DMS79 treated with DMSO at 0.1 percent for 48 hours (cell line): ENCODE measurements at regions not wholly inside any gene's neighbourhood (a gene's known extent, or its start where the extent isn't known, plus 50 kb on each side); places are given as distances from the start of the nearest gene placed in this dataset.

Experiments used
- DNase-seq: peaks from one replicate; lab custom pipeline; 2025; lab: John Stamatoyannopoulos, UW

- peak; percentile 2 for DNase-seq
These were observed 93.0 kb upstream of the ZNF608 start for GRCh38 chr5:124839371-124839998.

- DNase-seq = peak; percentile 10
These were observed 95.6 kb upstream of the ZNF608 start for GRCh38 chr5:124841829-124842712.

DNA sequence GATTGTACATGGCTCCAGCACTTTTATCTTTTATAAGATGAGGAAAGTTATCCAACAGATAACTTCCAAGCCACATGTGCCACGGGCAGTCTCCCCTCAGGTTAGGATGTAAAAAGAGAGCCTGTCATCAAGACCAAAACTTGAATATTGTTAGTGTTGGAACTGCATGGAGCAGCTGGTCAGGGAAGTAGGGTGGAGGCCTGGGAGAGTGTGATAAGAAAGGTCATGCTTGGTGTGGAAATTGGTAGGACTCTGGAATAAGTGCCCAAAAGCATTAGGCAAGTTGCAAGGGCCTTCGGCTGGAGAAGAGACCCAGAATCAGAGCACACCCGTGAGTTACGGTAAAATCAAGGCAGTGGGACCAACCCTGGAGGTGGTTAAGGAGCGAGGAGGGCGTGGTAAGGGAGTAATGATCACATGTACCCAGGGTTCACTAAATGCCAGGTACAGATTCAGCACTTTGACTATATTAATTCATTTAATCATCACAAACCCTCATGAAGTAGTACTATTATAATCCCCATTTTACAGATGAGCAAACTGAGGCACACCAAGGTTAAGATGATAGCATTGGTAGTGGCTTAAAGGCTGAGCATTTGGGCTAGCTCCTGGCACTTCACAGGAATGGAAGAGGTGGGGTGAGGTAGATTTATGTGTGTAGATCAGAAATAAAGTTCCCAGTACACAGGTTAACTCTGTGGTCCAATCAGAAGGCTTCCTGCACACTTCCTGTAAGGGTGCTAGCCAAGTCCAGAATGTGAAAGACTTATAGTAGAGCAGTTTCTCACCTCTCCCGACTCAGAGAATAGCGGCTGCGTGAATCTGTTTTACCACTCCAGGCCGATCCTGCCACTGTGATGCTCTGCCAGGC, 96.5 kb upstream of the ZNF608 start:
- DNase-seq = no peak

- DNase-seq = no peak
These were observed 97.1 kb upstream of the ZNF608 start for GRCh38 chr5:124843596-124843899.

DNA sequence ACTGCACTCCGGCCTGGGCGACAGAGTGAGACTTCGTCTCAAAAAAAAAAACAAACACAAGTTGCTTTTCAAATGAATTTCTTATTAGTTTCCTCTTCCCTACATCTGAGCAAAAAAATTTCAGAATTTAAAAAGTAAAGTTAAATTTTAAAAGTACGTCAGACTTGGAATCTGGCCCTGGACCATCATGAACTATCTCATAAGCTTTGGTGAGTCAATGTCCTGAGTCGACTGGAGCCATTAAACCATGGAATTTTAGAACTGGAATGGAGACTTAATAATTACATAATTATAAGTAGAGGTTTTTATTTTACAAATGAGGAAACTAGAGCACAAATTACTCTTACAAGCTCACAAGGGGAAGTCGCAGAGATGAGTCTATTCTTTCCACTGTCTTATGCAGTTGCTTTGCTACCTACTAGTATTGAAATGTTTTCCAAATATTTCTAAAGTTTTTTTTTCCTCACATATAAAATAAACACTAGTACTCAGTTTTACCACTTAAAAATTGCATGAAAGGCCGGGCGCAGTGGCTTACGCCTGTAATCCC, 98.0 kb upstream of the ZNF608 start:
- no peak for DNase-seq

GRCh38 chr5:124847907-124848306, 101.5 kb upstream of the ZNF608 start:
- peak; percentile 8 for DNase-seq

DNA sequence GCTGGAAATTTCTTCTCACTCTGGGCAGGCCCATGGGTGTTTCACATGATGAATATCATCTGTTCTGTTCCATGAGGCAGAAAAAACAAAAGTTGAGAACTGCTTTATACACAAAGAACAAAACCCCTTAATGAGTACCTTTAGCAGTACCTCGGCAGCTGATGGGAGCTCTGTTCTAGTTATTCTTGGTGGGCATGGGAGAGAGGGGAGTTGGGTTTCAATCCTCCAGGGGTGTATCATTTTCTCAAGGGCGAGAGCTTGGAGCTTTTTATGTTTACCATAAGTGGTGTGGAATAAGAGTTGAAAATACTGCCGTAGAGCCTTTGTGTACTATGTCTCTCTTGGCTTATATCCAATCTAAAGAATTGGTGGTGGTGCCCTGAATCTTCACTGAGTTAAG, 103.3 kb upstream of the ZNF608 start:
- DNase-seq = peak; percentile 68

DNA sequence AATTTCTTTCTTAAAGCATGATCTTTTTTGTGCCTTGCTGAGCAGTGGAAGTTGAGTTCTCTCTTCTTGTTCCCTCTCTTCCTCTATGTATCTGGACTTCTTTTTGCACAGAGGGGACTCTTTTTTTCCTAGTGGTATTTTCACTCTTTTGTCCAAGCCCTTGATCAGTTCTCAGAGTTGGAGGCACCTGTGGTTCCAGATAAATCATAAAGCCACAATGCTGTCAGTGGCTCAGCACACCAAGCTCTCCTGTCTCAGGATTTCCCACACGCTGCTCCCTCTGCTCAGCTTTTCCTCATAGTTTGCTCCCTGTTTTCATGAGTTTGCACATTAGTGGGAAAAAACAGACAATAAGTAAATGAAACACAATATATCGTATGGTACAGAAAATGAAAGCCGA, 110.3 kb upstream of the ZNF608 start:
- DNase-seq = no peak

DNA sequence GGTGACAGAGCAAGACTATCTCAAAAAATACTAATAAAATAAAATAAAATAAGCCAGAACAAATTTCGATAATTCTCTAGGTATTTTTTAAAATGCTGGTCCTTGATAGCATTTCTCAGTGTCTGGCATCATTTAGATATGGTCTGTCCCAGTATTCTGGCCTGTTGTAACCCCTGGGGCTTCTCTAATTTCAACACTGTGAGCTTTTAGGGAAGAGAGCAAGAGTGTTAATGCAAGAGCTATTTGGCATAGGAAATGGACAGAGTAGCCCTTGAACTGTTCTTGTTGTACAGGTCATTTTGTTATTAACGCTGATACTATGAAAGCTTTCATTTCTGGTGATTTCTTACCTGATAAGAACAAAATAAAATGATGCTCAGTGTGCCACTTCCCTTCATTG, 112.2 kb upstream of the ZNF608 start:
- no peak for DNase-seq

- DNase-seq = no peak
These were observed 112.6 kb upstream of the ZNF608 start for GRCh38 chr5:124859027-124859426.

- no peak for DNase-seq
These were observed 113.3 kb upstream of the ZNF608 start for GRCh38 chr5:124859556-124860290.

GRCh38 chr5:124860291-124860655, 113.8 kb upstream of the ZNF608 start:
- DNase-seq = no peak

DNA sequence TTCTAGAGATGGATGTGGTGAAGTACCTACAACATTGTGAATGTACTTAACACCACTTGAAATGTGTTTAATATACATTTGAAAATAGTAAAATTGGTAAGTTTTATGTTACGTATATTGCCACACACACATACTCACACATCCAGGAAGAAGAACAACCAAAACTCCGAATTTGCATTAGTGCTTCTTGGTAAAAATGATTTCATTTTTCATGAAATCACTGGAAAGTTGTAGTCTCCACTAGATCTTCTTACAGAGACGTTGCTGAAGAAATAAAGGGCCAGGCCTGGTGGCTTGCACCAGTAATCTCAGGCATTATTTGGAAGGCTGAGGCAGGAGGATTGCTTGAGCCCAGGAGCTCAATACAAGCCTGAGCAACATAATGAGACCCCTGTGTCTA, 118.6 kb upstream of the ZNF608 start:
- no peak for DNase-seq

GRCh38 chr5:124865603-124866354, 119.3 kb upstream of the ZNF608 start:
- DNase-seq = no peak

- no peak for DNase-seq
These were observed 120.1 kb upstream of the ZNF608 start for GRCh38 chr5:124866355-124867136.

GRCh38 chr5:124867137-124867704, 120.8 kb upstream of the ZNF608 start:
- DNase-seq = no peak

DNA sequence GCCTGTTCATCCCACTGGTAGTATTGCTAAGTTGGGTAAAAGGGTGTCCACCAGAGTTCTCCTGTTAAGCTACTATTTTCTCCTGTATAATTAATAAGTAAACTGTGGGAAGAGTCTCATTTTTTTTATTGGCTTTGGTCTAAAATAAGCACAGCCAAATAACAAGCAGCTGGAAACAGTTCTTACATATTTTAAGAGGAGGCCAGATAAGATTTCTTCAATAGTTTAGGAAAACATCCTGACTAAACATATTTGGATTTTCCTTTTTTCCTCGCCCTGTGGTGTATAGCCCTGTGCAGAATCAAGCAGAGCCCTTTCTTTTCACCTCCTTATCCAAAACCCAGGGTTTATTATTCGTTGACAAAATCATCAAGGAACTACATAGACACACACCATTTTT, 122.2 kb upstream of the ZNF608 start:
- no peak for DNase-seq

GRCh38 chr5:124869426-124870033, 123.1 kb upstream of the ZNF608 start:
- DNase-seq = no peak

DNA sequence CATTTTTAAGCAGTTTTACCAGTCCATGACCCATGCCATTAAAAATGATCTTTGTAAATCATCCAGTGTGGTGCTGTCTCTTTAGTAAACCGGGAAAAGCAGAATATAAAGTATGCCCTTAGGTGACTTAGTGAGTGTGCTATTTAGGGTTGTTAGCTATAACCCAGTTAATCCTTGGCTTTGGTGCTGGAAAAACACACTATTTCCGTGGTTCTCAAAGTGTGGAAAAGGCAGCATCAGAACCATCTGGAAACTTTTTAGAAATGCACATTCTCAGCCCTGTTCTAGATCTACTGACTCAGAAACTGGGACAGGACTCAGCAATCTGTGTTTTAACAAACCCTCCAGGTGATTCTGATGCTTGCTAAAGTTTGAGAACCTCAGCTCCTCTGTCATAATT, 123.6 kb upstream of the ZNF608 start:
- no peak for DNase-seq

- no peak for DNase-seq
These were observed 124.9 kb upstream of the ZNF608 start for GRCh38 chr5:124871303-124871702.
